SK-N-SH (cell line): ENCODE measurements at regions not wholly inside any gene's neighbourhood (a gene's known extent, or its start where the extent isn't known, plus 50 kb on each side); places are given as distances from the start of the nearest gene placed in this dataset.

Source experiments
- CTCF ChIA-PET: fragments of 300-600, 350-600 bp; formaldehyde crosslinking; extraction: SDS; loops from one replicate; lab custom pipeline; 2021; lab: Yijun Ruan, JAX
- POLR2A ChIA-PET: fragments of 350-600 bp; sonication (Branson Sonifier 250); formaldehyde crosslinking; extraction: SDS; loops from one replicate; lab custom pipeline; 2020; ENCODE audit warnings: antibody characterized with exemption, inconsistent platforms; lab: Yijun Ruan, JAX
- DNase-seq: peaks from one replicate; pipeline ENCODE4 v3.0.0; 2012
- H2AFZ ChIP-seq: fragments of 200-600 bp; sonication (generic); 2 replicates; pipeline ENCODE4 v1.8.1; 2016; ENCODE audit warnings: antibody characterized with exemption, mild to moderate bottlenecking, low read depth
- H3F3A ChIP-seq: fragments of 200-600 bp; sonication (generic); replicated peaks from 2 replicates; pipeline ENCODE3; 2016; ENCODE audit warnings: antibody characterized with exemption, mild to moderate bottlenecking; ENCODE audit not compliant: insufficient read depth
- H3K27ac ChIP-seq, 2 experiments: fragments of 200-500 bp in 1 of 2; fragments of 200-600 bp in 1 of 2; sonication (Bioruptor generic) in 1 of 2; sonication (generic), shearing (Covaris generic) in 1 of 2; 2 replicates each; pipeline versions ENCODE4 v1.5.1 to v1.6.1; 2014 to 2016; ENCODE audit warnings: low read depth in 2 of 2, inconsistent platforms in 1 of 2, low read length in 1 of 2, mild to moderate bottlenecking in 1 of 2, mixed read lengths in 1 of 2
- H3K27me3 ChIP-seq: fragments of 200-600 bp; sonication (generic), shearing (Covaris generic); 2 replicates; pipeline ENCODE4 v1.6.1; 2016; ENCODE audit warnings: mixed run types; ENCODE audit not compliant: insufficient read depth
- H3K36me3 ChIP-seq, 2 experiments: fragments of 200-500 bp in 1 of 2; fragments of 200-600 bp in 1 of 2; sonication (Bioruptor generic) in 1 of 2; sonication (generic) in 1 of 2; replicated peaks in 1 of 2; 2 replicates each; pipeline versions ENCODE3 to v1.5.1; 2014 to 2016; ENCODE audit warnings: low read length in 1 of 2, mild to moderate bottlenecking in 1 of 2; ENCODE audit not compliant: insufficient read depth in 2 of 2, control insufficient read depth in 1 of 2
- H3K4me1 ChIP-seq, 2 experiments: fragments of 200-500 bp in 1 of 2; fragments of 200-600 bp in 1 of 2; sonication (Bioruptor generic) in 1 of 2; sonication (generic), shearing (Covaris generic) in 1 of 2; 2 replicates each; pipeline versions ENCODE4 v1.5.1 to v1.6.1; 2014 to 2016; ENCODE audit warnings: low read depth in 1 of 2, low read length in 1 of 2, mixed run types in 1 of 2; ENCODE audit not compliant: insufficient read depth in 2 of 2, control insufficient read depth in 1 of 2
- H3K4me2 ChIP-seq: fragments of 200-600 bp; sonication (generic), shearing (Covaris generic); 2 replicates; pipeline ENCODE4 v1.6.1; 2017; ENCODE audit warnings: mixed run types
- H3K4me3 ChIP-seq, 2 experiments: fragments of 200-500 bp in 1 of 2; fragments of 200-600 bp in 1 of 2; sonication (Bioruptor generic) in 1 of 2; sonication (generic), shearing (Covaris generic) in 1 of 2; 2 replicates each; pipeline versions ENCODE4 v1.5.1 to v1.8.1; 2014 to 2016; ENCODE audit warnings: low read depth in 2 of 2, inconsistent platforms in 1 of 2, low read length in 1 of 2, mild to moderate bottlenecking in 1 of 2, mixed read lengths in 1 of 2, moderate library complexity in 1 of 2
- H3K79me2 ChIP-seq: fragments of 200-600 bp; sonication (generic); 2 replicates; pipeline ENCODE4 v1.8.1; 2017; ENCODE audit warnings: mild to moderate bottlenecking; ENCODE audit not compliant: insufficient read depth
- H3K9ac ChIP-seq: fragments of 200-600 bp; sonication (generic); 2 replicates; pipeline ENCODE4 v1.6.1; 2017; ENCODE audit warnings: mixed run types
- H3K9me2 ChIP-seq: fragments of 200-600 bp; sonication (generic); 2 replicates; pipeline ENCODE4 v1.6.1; 2017; ENCODE audit warnings: mixed run types
- H3K9me3 ChIP-seq: fragments of 200-600 bp; sonication (generic); 2 replicates; pipeline ENCODE4 v1.6.1; 2017; ENCODE audit warnings: mixed run types, mild to moderate bottlenecking, moderate library complexity
- H4K20me1 ChIP-seq: fragments of 200-600 bp; sonication (generic); 2 replicates; pipeline ENCODE4 v1.6.1; 2017; ENCODE audit warnings: mild to moderate bottlenecking, mixed run types; ENCODE audit not compliant: insufficient read depth
- CTCF ChIP-seq: fragments of 200-600 bp; sonication (generic); IDR thresholded peaks from 2 replicates; pipeline ENCODE4 v1.6.1; 2017; ENCODE audit warnings: antibody characterized with exemption, mild to moderate bottlenecking, moderate library complexity
- FOSL2 ChIP-seq: IDR thresholded peaks from 2 replicates; pipeline ENCODE4 v1.4.0; 2012; ENCODE audit warnings: low read depth, mild to moderate bottlenecking, moderate library complexity, borderline replicate concordance
- FOXM1 ChIP-seq: IDR thresholded peaks from 2 replicates; pipeline ENCODE4 v1.4.0; 2012; ENCODE audit warnings: low read depth, mild to moderate bottlenecking
- IRF3 ChIP-seq: fragments of 150-350 bp; IDR thresholded peaks from 2 replicates; pipeline ENCODE4 v1.6.1; 2016; ENCODE audit warnings: mild to moderate bottlenecking, low read depth, low read length
- MEF2A ChIP-seq: IDR thresholded peaks from 2 replicates; pipeline ENCODE4 v1.4.0; 2012; ENCODE audit warnings: low read depth, borderline replicate concordance
- RAD21 ChIP-seq: IDR thresholded peaks from 2 replicates; pipeline ENCODE4 v1.6.1; 2012; ENCODE audit warnings: mild to moderate bottlenecking, low read length
- REST ChIP-seq: IDR thresholded peaks from 2 replicates; pipeline ENCODE4 v1.6.1; 2012; ENCODE audit warnings: mild to moderate bottlenecking, low read depth, low read length, moderate library complexity
- RFX5 ChIP-seq: IDR thresholded peaks from 2 replicates; pipeline ENCODE4 v1.6.1; 2012; ENCODE audit warnings: mild to moderate bottlenecking, improper control_type of control experiment, low read length
- RXRA ChIP-seq: IDR thresholded peaks from 2 replicates; pipeline ENCODE4 v1.4.0; 2012; ENCODE audit warnings: low read depth, mild to moderate bottlenecking, borderline replicate concordance
- SMC3 ChIP-seq: IDR thresholded peaks from 2 replicates; pipeline ENCODE4 v1.6.1; 2012; ENCODE audit warnings: low read depth, low read length, improper control_type of control experiment
- USF2 ChIP-seq: fragments of 150-350 bp; IDR thresholded peaks from 2 replicates; pipeline ENCODE4 v1.6.1; 2017; ENCODE audit warnings: antibody characterized with exemption, low read length, low read depth, borderline replicate concordance
- WGBS: methylation state at CpG from one replicate; pipeline ENCODE4 v1.1.6; 2017; ENCODE audit warnings: low lambda C conversion rate; 5-methylcytosine and 5-hydroxymethylcytosine counted together

- H2AFZ ChIP-seq: no peak overlapping the region
- no peaks in the 10 kb centered on the region for H4K20me1 ChIP-seq
- H3K36me3 ChIP-seq: no peaks in the 10 kb centered on the region
- no peak overlapping the region for H3K9ac ChIP-seq
- no peaks in the 10 kb centered on the region for H3K27me3 ChIP-seq
- H3K9me2 ChIP-seq: no peaks in the 10 kb centered on the region
- CTCF ChIA-PET: no interaction called here
- TF ChIP-seq USF2: no peak
- no peak for TF ChIP-seq RFX5
- no peak for TF ChIP-seq IRF3
- no peak for TF ChIP-seq RXRA
- POLR2A ChIA-PET: no interaction called here
- H3K4me2 ChIP-seq: no peak overlapping the region
- no peak overlapping the region for H3K27ac ChIP-seq
- no peaks in the 10 kb centered on the region for H3K9me3 ChIP-seq
- no peak for DNase-seq
- 77% methylated on average over 4 of the region's 4 CpGs for WGBS
- no peaks in the 10 kb centered on the region for H3K79me2 ChIP-seq
- no peaks in the 10 kb centered on the region for H3K4me1 ChIP-seq
- H3K4me3 ChIP-seq: no peak overlapping the region
- H3F3A ChIP-seq: no peaks in the 10 kb centered on the region
Observed at GRCh38 chr13:73327579-73327978, 268.8 kb downstream of the KLF5 start.

DNA sequence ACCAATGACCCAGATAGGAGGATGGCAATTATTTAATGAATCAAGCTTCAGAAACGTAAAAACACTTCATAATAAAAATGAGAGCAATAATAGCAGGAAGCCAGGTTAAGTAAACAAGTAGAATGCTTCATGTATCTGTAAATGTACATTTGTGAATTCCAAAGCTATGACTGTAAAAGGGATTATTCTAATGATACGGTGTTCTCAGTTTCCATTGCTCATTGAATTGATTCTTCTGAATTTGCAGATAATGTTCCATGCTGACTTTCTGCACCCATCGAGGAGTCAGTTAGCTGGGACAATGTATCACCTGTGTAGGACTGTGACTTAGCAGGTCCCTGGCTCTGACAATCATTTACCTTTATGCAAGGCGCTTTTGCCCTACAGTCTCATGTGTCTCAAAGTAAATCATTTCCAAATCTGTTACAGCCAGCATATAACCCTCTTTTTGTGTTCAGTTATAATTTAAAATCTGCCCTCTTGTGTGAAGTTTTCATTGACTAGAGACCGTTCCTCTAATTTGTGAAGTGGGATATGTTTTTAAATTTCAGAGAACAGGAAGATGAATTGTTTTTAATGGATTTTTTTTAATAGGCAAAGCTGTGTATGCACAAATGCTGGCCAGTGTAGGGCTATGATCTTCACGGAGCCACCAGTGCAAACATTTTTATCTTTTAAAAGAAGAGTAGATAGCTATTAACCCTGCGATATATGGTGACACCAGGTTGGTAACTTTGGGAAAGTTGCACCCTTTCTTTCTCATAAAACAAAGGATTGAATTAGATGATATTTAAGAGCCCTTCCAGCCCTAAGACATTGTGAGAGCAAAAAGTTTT lies 267.1 kb downstream of the KLF5 start:
- H3K4me2 ChIP-seq: no peak overlapping the region
- no peak overlapping the region for H2AFZ ChIP-seq
- WGBS: 44% methylated on average over 7 of the region's 7 CpGs
- no peaks in the 10 kb centered on the region for H3K36me3 ChIP-seq
- no peak for DNase-seq
- H4K20me1 ChIP-seq: no peaks in the 10 kb centered on the region
- CTCF ChIA-PET: interaction anchor here (0.6 kb wide), 1 partner anchor 78 kb away, joined by 3 read pairs; no protein-coding TSS in a partner anchor
- no peaks in the 10 kb centered on the region for H3K9me2 ChIP-seq
- no peak overlapping the region for H3K9ac ChIP-seq
- TF ChIP-seq FOSL2: no peak
- no peaks in the 10 kb centered on the region for H3K79me2 ChIP-seq
- no peaks in the 10 kb centered on the region for H3F3A ChIP-seq
- no peaks in the 10 kb centered on the region for H3K27me3 ChIP-seq
- no peaks in the 10 kb centered on the region for H3K4me1 ChIP-seq
- H3K27ac ChIP-seq: no peak overlapping the region
- POLR2A ChIA-PET: no interaction called here
- H3K9me3 ChIP-seq: no peaks in the 10 kb centered on the region
- H3K4me3 ChIP-seq: no peak overlapping the region

- no peaks in the 10 kb centered on the region for H3K27me3 ChIP-seq
- WGBS: 63% methylated on average over 10 of the region's 10 CpGs
- POLR2A ChIA-PET: no interaction called here
- TF ChIP-seq MEF2A (no peak), FOXM1 (no peak), RFX5 (no peak), CTCF (no peak), SMC3 (no peak), REST (no peak), RAD21 (no peak)
Observed at GRCh38 chr13:73324842-73325722, 266.3 kb downstream of the KLF5 start.

More at GRCh38 chr13:73324842-73325722, 266.3 kb downstream of the KLF5 start:
- Histone ChIP-seq H3K4me3 (no peak overlapping the region), H3K9ac (no peak overlapping the region), H3K4me2 (no peak overlapping the region), H2AFZ (no peak overlapping the region), H4K20me1 (no peaks in the 10 kb centered on the region), H3K79me2 (no peaks in the 10 kb centered on the region), H3K27ac (no peak overlapping the region), H3K9me3 (no peaks in the 10 kb centered on the region), H3K9me2 (no peaks in the 10 kb centered on the region), H3K4me1 (no peaks in the 10 kb centered on the region), H3F3A (no peaks in the 10 kb centered on the region), H3K36me3 (no peaks in the 10 kb centered on the region)
- CTCF ChIA-PET: no interaction called here
- DNase-seq: no peak
